Sigmoid colon (tissue), 4 donors: ENCODE measurements at regions not wholly inside any gene's neighbourhood (a gene's known extent, or its start where the extent isn't known, plus 50 kb on each side); places are given as distances from the start of the nearest gene placed in this dataset.

Experiments used
- EP300 ChIP-seq, 4 donors: sonication (generic); formaldehyde crosslinking; IDR thresholded peaks; one replicate each; pipeline ENCODE4 v1.6.1; 2017; ENCODE audit warnings: antibody characterized with exemption in 4 of 4
- POLR2A ChIP-seq, 2 donors: fragments of 450-650 bp; IDR thresholded peaks; one replicate each; pipeline ENCODE4 v1.6.1; 2016; ENCODE audit warnings: antibody characterized with exemption in 2 of 2, mild to moderate bottlenecking in 2 of 2, moderate library complexity in 2 of 2
- POLR2AphosphoS5 ChIP-seq, 4 donors: sonication (generic); formaldehyde crosslinking; IDR thresholded peaks; one replicate each; pipeline ENCODE4 v1.6.1; 2017; ENCODE audit warnings: antibody characterized with exemption in 4 of 4

DNA sequence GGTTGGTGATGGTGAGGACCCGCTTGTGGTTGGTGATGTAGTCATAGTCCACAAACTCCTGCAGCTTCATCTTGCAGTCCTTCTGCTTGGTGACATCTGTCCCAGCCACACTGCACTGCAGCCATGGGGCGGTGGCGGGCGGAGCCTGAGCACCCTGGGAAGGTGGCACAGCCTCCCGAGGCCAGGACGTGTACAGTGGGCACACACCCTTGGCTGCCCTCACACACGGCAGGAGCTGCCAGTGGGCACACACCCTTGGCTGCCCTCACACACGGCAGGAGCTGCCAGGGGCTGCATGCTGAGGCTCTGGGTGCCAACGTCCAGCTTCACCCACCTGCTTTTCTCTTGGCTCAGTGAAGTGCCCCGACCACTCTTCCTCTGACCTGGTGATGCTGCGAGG is 128.7 kb downstream of the TUBA3C start:
- TF ChIP-seq EP300 (IDR thresholded peaks at IDR 0.05) = no peak
- no peak for TF ChIP-seq POLR2A (IDR thresholded peaks at IDR 0.05)
- no peak for TF ChIP-seq POLR2AphosphoS5 (IDR thresholded peaks at IDR 0.05)
